Epithelial cell of prostate (primary cell): ENCODE measurements at regions not wholly inside any gene's neighbourhood (a gene's known extent, or its start where the extent isn't known, plus 50 kb on each side); places are given as distances from the start of the nearest gene placed in this dataset.
"Not testable (repeated sequence)": the region's sequence is repeated elsewhere in the genome, so short reads cannot be mapped to it uniquely, and the experiment has no call there.

Experiments used
- DNase-seq: peaks from one replicate; pipeline ENCODE4 v3.0.0-alpha.2; 2011; ENCODE audit warnings: low read depth, low spot score
- H3K27ac ChIP-seq: fragments of 450-650 bp; 2 replicates; pipeline ENCODE4 v1.5.1; 2017; ENCODE audit warnings: mild to moderate bottlenecking

DNA sequence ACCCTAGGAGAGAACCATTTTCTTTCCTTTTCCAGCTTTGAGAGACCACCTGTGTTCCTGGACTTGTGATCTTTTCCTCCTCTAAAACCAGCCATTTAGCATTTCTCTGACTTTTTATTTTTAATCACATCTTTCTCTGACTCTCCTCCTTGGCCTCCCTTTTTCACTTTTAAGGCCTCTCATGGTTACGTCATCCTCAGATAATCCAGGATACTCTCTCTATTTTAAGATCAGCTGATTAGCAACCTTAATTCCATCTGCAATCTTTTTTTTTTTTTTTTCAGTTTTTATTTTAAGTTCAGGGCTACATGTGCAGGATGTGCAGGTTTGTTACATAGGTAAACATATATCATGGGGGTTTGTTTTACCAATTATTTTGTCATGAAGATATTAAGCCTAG is 54.0 kb downstream of the RFPL4B start:
- H3K27ac ChIP-seq, result no peak overlapping the region
- DNase-seq, result no peak

GRCh38 chr6:112407101-112407590 is 60.0 kb downstream of the RFPL4B start:
- DNase-seq, result no peak
- H3K27ac ChIP-seq, result no peak overlapping the region

- no peak for DNase-seq
- no peak overlapping the region for H3K27ac ChIP-seq
Observed at GRCh38 chr6:112408522-112408921, 61.4 kb downstream of the RFPL4B start.

- no peak for DNase-seq
- no peak overlapping the region for H3K27ac ChIP-seq
Observed at GRCh38 chr6:112409311-112409710, 62.2 kb downstream of the RFPL4B start.

- no peak overlapping the region for H3K27ac ChIP-seq
- DNase-seq, result no peak
Observed at GRCh38 chr6:112413780-112414179, 66.7 kb downstream of the RFPL4B start.

- no peak for DNase-seq
- no peak overlapping the region for H3K27ac ChIP-seq
Observed at GRCh38 chr6:112415366-112415765, 68.2 kb downstream of the RFPL4B start.

GRCh38 chr6:112416866-112417265 is 69.7 kb downstream of the RFPL4B start:
- no peak for DNase-seq
- H3K27ac ChIP-seq, result no peak overlapping the region

- peak overlapping the region; percentile 40 for H3K27ac ChIP-seq
- not testable (repeated sequence) for DNase-seq
Observed at GRCh38 chr6:112427011-112427410, 79.9 kb downstream of the RFPL4B start.

- DNase-seq, result no peak
- H3K27ac ChIP-seq, result no peak overlapping the region
Observed at GRCh38 chr6:112427499-112427898, 80.4 kb downstream of the RFPL4B start.

DNA sequence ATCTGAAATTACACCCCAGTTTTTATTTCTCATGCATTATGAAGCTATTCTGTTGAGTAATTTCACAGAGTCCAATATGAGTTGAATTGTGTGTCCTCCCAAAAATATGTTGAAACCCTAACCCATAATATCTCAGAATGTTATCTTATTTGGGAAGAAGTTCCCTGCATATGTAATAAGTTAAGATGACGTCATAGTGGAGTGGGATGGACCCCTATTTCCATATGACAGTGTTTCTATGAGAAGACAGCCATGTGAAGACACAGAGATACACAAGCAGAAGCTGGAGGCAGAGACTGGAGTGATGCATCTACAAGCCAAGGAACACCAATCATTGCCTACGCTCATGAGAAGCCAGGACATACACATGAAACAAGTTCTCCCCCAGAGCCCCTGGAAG is 81.3 kb downstream of the RFPL4B start:
- H3K27ac ChIP-seq, result no peak overlapping the region
- DNase-seq, result no peak

DNA sequence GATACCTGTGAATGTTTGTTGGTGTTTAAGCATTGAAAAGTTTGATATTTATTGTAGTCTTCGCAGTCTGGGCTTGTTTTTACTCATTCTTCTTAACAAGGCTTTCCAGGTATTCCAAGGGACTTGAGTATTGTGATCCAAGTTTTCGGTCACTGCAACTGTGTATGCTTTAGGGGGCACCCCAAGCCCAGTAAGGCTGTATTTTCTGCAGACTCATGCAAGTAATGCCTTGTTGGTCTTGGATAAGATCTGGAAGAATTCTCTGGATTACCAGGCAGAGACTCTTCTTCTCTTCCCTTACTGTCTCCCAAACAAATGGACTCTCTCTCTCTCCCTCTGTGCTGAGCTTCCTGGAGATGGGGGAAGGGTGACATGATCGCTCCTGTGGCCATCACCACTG is 82.1 kb downstream of the RFPL4B start:
- no peak overlapping the region for H3K27ac ChIP-seq
- no peak for DNase-seq

DNA sequence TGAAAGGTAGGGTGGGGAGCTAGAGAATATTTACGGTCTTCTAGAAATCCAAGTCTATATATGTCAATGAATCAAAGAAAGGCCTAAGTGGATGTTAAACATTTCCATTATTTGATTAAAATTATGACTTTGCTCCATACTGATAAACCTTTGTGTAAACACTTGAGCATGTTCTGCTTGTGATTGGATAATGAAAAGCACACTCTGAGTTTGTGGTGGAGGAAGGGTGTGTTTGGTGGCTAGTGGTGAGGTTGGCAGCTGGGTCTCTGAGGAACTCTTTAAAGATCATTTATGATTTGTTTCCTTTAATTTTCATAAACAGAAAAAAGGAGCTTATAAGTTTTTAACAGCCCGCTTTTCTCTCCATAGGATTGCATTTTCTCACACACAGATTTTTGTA is 84.7 kb downstream of the RFPL4B start:
- H3K27ac ChIP-seq, result no peak overlapping the region
- DNase-seq, result no peak

GRCh38 chr6:112432853-112433252 is 85.7 kb downstream of the RFPL4B start:
- no peak overlapping the region for H3K27ac ChIP-seq
- DNase-seq, result no peak

- DNase-seq, result no peak
- no peak overlapping the region for H3K27ac ChIP-seq
Observed at GRCh38 chr6:112433457-112433856, 86.3 kb downstream of the RFPL4B start.

- H3K27ac ChIP-seq, result no peak overlapping the region
- no peak for DNase-seq
Observed at GRCh38 chr6:112434896-112435435, 87.8 kb downstream of the RFPL4B start.

DNA sequence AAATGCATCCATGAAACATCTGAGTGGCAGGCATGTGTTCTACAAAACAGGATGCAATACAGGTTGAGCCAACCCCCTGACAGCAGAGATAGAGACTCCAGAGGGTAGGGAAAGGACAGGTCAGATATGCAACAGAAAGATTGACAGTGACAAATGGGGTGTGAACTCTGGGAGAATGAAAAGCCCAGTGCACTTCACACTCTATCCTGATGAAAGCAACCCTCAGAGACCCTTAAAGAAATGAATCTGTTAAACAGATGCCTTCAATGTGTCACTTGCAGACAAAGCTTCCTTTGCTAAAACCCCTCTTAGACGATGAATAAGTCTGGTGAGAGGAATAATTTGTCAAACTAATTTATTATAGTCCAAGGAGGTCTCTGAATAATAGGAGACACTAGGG is 89.9 kb downstream of the RFPL4B start:
- no peak overlapping the region for H3K27ac ChIP-seq

DNA sequence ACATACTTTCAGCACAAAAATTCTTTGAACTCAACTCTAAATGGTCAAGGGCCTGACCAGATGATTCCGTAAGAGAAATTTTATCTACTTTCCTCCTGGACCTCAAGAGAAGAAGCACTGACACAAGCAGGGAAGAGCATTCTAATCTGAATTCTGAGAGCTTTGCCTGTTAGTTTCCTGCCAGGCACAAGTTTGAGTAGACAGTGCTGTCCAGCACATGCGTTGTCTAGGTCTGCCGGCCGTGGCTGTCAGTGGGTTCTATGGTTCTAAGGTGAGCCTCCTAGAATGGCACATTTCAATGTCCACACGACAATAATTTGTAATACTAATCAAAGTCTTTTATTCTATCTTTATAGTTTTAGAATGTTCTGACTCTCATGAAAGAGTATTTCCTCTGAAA is 91.9 kb downstream of the RFPL4B start:
- no peak for DNase-seq
- H3K27ac ChIP-seq, result no peak overlapping the region

More for the DNA sequence above, 89.9 kb downstream of the RFPL4B start:
- no peak for DNase-seq

- no peak overlapping the region for H3K27ac ChIP-seq
- DNase-seq, result no peak
Observed at GRCh38 chr6:112439432-112439831, 92.3 kb downstream of the RFPL4B start.

DNA sequence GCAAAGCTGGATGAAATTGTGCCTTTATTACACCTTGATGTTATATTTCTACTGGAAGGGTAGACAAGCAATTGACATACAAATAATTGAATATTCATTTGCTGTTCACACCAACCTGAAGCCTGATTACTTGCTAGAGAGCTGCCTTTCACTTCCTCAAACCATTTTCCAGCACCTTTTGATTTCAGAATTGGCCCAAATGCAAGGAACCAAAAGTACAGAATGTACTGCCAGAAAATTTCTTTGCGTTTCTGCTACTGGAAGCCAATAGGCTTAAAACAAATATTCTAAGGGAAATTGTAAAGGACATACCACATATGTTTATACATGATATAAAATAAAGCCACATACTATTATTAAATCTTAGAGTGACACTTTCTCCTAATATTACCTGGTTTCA is 94.5 kb downstream of the RFPL4B start:
- H3K27ac ChIP-seq, result no peak overlapping the region
- no peak for DNase-seq

DNA sequence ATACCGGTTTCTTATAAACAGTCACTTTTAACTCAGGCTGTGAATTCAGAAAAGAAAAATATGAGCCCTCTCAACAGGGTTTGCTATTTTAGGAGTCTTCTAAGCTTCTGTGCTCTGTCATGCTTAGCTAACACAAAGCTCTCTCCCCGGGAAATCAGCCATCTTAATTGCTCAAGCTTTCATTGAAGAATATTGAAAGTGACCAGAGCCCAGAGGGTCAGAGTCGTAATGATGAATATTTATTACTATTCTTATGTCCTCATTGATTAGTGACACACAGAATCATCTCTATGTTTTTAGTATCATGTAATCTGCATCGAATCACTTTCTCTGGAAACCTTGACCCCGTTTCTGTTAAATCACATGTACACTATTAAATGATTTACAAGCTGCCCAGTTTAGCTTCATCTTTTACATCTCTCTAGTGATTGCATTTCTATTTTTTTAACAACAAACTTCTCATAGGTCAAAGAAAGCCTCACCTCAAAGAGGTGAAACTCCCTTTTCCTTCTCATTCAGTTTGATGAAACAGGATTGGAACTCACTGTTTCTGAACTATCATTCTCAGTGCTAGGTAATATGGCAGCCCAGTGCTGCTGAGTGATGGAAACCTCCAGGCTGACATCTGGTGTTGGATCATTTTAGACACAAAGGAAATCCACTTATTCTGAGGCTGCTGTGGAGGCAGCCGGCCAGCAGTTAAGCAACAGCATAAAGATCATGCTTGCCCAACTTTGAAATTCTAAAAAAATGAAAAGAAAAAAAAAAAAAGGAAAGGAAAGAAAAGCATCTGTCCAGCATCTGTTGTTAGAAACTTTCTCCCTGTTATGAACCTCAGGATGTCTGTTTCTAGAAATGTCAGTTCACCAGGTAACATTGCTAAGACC is 96.3 kb downstream of the RFPL4B start:
- no peak for DNase-seq
- no peak overlapping the region for H3K27ac ChIP-seq

DNA sequence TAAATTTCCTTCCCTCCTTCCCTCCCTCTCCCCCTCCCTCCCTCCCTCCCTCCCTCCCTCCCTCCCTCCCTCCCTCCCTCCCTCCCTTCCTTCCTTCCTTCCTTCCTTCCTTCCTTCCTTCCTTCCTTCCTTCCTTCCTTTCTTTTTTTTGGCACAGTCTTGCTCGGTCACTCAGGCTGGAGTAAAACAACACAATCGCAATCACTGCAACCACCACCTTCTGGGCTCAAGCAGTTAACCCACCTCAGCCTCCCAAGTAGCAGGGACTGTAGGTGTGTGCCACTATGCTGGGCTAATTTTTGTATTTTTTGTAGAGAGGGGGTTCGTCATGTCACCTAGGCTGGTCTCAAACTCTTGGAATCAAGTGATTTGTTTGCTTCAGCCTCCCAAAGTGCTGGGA is 101.7 kb downstream of the RFPL4B start:
- not testable (repeated sequence) for H3K27ac ChIP-seq, DNase-seq

DNA sequence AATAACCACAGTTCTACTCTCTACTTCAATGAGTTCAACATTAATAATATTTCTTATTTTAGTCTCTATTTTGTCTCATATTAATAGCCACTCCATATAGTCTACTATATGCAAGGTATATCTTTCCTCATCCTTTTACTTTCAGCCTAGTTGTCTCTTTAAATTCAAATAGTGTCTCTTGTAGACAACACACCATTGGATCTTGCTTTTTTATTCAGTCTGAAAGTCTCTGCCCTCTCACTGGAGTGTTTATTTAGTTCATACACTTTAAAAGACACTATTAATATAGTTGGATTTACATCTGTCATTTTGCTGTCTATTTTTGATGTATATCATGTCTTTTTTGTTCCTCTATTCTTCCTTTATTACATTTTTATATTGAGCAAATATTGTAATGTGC is 103.5 kb downstream of the RFPL4B start:
- no peak for DNase-seq
- H3K27ac ChIP-seq, result no peak overlapping the region
